HG02938 (cell line): ENCODE measurements at regions not wholly inside any gene's neighbourhood (a gene's known extent, or its start where the extent isn't known, plus 50 kb on each side); places are given as distances from the start of the nearest gene placed in this dataset.

Experiments used
- ATAC-seq: cut with Tn5 transposase; IDR thresholded peaks from one replicate; pipeline ENCODE4 v1.9.1; 2021; ENCODE audit warnings: mild to moderate bottlenecking, moderate library complexity; ENCODE audit not compliant: unreplicated experiment

DNA sequence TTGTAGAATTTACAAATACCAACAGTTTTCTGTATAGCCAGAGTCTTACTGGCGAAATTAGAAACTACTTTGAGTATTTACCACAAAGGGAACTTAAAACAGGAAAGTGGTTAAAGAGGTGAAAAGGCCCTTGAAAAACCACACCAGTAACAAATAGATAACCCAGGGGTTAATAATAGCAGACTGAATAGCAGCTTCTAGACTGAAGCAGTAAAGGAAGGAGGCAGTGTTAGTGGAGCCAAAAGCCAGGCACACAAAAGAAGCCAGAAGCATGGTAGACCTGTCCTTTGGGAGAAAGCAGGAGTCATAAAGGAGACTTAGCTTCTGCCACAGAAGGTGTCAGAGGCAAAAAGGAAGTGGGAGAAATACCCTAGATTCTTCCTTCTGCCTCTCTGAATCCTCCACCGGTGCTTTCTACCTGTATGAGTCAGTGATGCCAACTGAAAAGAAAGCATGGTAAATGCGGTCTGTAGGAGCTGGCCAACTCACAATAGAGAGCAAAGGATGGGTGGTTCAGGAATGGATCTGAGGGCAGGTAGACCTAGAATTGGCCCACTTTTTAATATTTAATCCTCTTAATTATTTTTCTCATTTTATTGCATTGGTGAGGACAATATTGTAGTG is 97.3 kb downstream of the ARL6IP6 start:
- no peak for ATAC-seq

DNA sequence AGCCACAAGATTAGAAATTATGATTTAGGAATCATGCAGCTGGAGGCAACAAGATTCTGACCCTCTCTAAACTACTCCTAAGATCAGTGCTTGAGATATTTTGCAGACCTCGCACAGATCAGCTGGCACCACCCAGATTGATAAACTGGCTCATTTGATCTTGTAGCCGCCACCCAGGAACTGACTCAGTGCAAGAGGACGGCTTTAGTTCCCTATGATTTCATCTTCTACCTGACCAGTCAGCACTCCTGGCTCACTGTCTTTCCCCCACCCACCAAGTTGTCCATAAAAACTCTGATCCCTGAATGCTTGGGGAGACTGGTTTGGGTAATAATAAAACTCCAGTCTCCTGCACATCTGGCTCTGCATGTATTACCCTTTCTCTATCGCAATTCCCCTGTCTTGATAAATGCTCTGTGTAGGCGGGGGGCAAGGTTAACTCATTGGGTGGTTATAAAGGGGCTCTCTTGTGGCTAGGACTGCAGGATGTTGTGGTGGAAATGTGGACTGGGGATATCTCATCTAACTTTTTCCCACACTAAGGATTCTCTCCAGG is 96.1 kb downstream of the ARL6IP6 start:
- no peak for ATAC-seq

DNA sequence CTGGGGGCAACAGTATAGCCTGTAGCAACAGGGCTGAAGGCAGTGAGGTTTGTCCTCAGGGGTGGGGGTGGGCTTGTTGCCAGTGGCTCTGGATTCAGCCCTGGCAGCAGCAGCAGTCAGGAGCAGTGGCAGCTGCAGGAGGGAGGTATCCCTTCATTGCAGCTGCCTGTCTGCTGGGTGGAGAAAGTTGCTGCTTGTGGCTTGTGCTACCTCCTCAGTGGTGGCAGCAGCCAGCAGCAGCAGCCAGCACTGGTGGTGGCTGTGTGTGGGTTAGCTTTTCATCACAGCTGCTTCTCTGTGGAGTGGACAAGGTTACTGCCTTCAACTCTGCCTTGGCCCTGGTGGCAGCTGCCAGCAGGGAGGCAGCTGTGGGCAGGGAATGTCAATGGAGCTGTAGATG is 94.9 kb downstream of the ARL6IP6 start:
- no peak for ATAC-seq
